ENCODE measurements at regions not wholly inside any gene's neighbourhood (a gene's known extent, or its start where the extent isn't known, plus 50 kb on each side); places are given as distances from the start of the nearest gene placed in this dataset.

- DNase-seq (ENCODE audit: low spot score): no peak
Observed at GRCh38 chr4:45099471-45099870, 373.1 kb upstream of the GNPDA2 start.

- DNase-seq (ENCODE audit: low spot score): no peak
Observed at GRCh38 chr4:45094684-45095083, 368.3 kb upstream of the GNPDA2 start.

GRCh38 chr4:45082101-45082500, 355.7 kb upstream of the GNPDA2 start:
- peak; percentile 3 for DNase-seq (ENCODE audit: low spot score)

- no peak for DNase-seq (ENCODE audit: low spot score)
Observed at GRCh38 chr4:45079616-45080015, 353.3 kb upstream of the GNPDA2 start.

- no peak for DNase-seq (ENCODE audit: low spot score)
Observed at GRCh38 chr4:45078201-45078600, 351.8 kb upstream of the GNPDA2 start.

GRCh38 chr4:45072981-45073380, 346.6 kb upstream of the GNPDA2 start:
- no peak for DNase-seq (ENCODE audit: low spot score)

- DNase-seq (ENCODE audit: low spot score): no peak
Observed at GRCh38 chr4:45064741-45065140, 338.4 kb upstream of the GNPDA2 start.

- DNase-seq (ENCODE audit: low spot score): no peak
Observed at GRCh38 chr4:45063696-45064095, 337.3 kb upstream of the GNPDA2 start.

- DNase-seq (ENCODE audit: low spot score): no peak
Observed at GRCh38 chr4:45062935-45063545, 336.7 kb upstream of the GNPDA2 start.

GRCh38 chr4:45043911-45044310, 317.6 kb upstream of the GNPDA2 start:
- DNase-seq (ENCODE audit: low spot score): no peak

GRCh38 chr4:45036677-45037076, 310.3 kb upstream of the GNPDA2 start:
- no peak for DNase-seq (ENCODE audit: low spot score)

GRCh38 chr4:45033676-45034419, 307.5 kb upstream of the GNPDA2 start:
- no peak for DNase-seq (ENCODE audit: low spot score)

- DNase-seq (ENCODE audit: low spot score): no peak
Observed at GRCh38 chr4:45030059-45030458, 303.7 kb upstream of the GNPDA2 start.

- DNase-seq (ENCODE audit: low spot score): no peak
Observed at GRCh38 chr4:45007508-45007907, 281.2 kb upstream of the GNPDA2 start.

- DNase-seq (ENCODE audit: low spot score): no peak
Observed at GRCh38 chr4:45006078-45006477, 279.7 kb upstream of the GNPDA2 start.

- no peak for DNase-seq (ENCODE audit: low spot score)
Observed at GRCh38 chr4:45004847-45005565, 278.6 kb upstream of the GNPDA2 start.

GRCh38 chr4:45004326-45004725, 278.0 kb upstream of the GNPDA2 start:
- no peak for DNase-seq (ENCODE audit: low spot score)

- no peak for DNase-seq (ENCODE audit: low spot score)
Observed at GRCh38 chr4:44996276-44996845, 270.0 kb upstream of the GNPDA2 start.

GRCh38 chr4:44988011-44988410, 261.7 kb upstream of the GNPDA2 start:
- no peak for DNase-seq (ENCODE audit: low spot score)

- no peak for DNase-seq (ENCODE audit: low spot score)
Observed at GRCh38 chr4:44985938-44986337, 259.6 kb upstream of the GNPDA2 start.

- DNase-seq (ENCODE audit: low spot score): no peak
Observed at GRCh38 chr4:44985152-44985551, 258.8 kb upstream of the GNPDA2 start.

- no peak for DNase-seq (ENCODE audit: low spot score)
Observed at GRCh38 chr4:44984083-44984482, 257.7 kb upstream of the GNPDA2 start.

- no peak for DNase-seq (ENCODE audit: low spot score)
Observed at GRCh38 chr4:44983083-44983482, 256.7 kb upstream of the GNPDA2 start.

Data from globus pallidus (tissue), 1 donor.